ENCODE measurements at regions not wholly inside any gene's neighbourhood (a gene's known extent, or its start where the extent isn't known, plus 50 kb on each side); places are given as distances from the start of the nearest gene placed in this dataset.

DNA sequence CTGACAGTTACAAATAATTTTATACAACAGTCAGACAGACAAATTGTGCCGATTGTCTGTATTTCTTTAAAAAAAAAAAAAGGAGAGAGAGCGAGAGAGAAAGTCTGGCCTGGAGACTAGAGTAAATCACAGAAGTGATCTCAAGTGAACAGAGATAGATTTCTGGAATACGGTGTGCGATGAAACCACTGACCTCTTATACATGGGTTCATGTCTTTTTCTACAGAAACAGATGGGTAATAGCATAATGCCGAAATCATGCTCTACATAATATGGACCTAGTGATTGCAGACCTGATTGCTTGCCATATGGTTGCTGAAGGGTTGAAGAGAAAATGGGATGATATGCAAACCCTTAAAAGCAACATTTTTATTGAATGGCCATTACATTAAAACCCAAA lies 403.3 kb upstream of the FANCL start:
- TF ChIP-seq, protein P1, sequence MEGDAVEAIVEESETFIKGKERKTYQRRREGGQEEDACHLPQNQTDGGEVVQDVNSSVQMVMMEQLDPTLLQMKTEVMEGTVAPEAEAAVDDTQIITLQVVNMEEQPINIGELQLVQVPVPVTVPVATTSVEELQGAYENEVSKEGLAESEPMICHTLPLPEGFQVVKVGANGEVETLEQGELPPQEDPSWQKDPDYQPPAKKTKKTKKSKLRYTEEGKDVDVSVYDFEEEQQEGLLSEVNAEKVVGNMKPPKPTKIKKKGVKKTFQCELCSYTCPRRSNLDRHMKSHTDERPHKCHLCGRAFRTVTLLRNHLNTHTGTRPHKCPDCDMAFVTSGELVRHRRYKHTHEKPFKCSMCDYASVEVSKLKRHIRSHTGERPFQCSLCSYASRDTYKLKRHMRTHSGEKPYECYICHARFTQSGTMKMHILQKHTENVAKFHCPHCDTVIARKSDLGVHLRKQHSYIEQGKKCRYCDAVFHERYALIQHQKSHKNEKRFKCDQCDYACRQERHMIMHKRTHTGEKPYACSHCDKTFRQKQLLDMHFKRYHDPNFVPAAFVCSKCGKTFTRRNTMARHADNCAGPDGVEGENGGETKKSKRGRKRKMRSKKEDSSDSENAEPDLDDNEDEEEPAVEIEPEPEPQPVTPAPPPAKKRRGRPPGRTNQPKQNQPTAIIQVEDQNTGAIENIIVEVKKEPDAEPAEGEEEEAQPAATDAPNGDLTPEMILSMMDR (IDR thresholded peaks at IDR 0.05; ENCODE audit: low read depth, low read length), result no peak
- no peak for DNase-seq (ENCODE audit: extremely low read depth, low read depth)

DNA sequence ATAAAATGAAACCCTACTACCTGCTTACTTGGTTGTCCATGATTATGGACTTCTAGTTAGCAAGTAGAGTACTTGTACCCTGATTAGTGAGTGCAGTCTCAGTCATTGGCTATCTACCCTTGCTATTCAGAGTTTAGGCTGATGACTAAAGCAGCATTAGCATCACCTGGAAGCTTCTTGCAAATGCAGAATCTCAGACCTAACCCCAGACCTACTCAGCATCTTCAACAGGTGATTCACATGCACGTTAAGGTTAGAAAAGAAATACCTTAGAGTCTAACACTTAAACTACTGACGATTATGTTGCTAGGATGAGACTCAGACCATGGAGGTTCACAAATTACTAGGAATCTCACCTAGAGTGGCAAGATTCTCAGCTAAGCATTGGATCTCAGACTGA lies 399.9 kb upstream of the FANCL start:
- DNase-seq (ENCODE audit: extremely low read depth, low read depth), result no peak
- TF ChIP-seq, protein P1 (IDR thresholded peaks at IDR 0.05; ENCODE audit: low read depth, low read length), result no peak

DNA sequence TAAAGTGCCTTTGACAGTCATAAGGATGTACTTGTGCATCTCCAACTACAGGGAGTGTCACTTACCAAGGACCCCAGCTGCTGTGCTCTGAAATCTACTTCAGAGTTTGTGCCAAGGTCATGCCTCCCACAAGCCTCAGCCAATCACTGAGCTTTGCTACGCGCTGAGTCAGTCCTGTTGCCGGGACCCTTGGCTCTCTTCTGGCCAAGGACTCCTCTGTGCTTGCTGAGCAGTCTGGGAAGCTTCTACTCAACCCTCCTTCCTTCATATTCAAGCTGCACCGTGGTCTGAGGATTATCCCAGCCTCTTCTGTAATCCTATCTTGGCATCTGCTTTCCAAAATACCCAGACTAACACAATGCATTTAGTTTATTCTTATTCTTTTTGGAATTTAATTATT lies 398.9 kb upstream of the FANCL start:
- TF ChIP-seq, protein P1 (IDR thresholded peaks at IDR 0.05; ENCODE audit: low read depth, low read length), result no peak
- no peak for DNase-seq (ENCODE audit: extremely low read depth, low read depth)

DNA sequence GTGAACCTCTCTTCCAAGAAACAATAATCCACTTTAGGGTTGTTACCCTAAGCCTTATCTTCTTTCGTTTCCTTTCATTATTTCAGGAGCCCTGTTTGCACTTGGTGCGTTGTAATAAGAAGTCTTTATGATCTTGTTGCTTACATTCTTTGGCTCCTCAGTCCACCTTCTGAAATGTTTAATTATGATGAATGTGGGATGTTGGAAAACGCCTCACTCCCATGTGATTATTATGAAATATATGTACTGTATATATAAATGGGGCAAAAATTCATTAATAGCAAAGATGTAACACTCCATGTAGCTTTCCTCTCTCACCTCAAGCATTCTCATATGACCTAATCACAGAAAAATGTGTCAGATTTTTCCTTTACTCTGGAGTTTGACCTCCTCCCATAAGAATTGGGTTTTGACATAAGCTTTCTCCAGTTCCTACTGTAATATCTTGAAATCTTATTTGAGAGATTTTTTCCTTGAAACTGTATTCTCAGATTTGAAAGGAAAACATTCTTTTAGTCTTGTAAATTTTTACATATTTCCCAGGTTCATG lies 397.2 kb upstream of the FANCL start:
- no peak for DNase-seq (ENCODE audit: extremely low read depth, low read depth)
- TF ChIP-seq, protein P1 (IDR thresholded peaks at IDR 0.05; ENCODE audit: low read depth, low read length), result no peak

DNA sequence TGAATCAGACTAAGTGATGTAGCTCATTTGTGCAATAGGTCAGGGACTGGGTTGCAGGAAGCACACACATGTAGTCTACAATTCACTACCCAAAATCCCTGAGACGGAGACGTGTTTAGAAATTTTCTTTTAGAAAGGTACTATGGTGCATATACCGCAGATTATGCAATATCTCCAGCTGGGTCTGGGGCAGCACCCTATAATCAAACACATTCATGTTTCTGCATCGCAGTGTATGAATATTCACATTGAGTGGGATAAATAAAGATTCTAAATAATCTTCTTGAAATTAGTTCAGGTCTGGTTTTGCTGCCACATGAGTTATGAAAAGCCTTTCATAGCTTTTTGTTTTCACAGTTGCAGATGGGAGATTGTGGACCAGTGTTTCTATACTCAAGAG lies 395.7 kb upstream of the FANCL start:
- TF ChIP-seq, protein P1 (IDR thresholded peaks at IDR 0.05; ENCODE audit: low read depth, low read length), result no peak
- DNase-seq (ENCODE audit: extremely low read depth, low read depth), result no peak

DNA sequence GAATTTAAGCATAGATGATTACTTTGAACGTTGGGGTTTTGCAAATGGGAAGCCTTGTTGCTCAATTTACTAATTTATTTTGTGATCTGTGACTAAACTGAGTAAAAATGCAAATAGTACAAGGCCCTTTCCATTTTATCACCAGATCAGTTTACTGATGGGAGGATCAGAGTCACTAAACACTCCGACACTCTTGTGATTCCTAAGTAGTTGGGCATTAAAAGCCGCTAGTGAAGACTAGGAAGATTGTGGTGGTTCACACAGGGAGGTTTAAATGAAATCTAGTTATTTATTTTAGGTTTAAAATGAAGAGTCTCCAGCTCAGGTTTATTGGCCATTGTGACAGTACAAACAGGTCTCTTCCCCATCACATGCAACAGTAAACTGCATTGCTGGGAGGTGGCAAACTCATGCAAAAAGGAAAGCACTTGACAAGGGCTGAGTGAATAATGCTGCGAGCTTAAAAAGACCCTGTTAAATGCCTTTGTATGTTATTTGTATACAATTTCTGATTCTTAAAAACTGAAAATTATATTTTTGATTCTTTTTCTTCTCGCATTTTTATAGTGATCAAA lies 394.8 kb upstream of the FANCL start:
- DNase-seq (ENCODE audit: extremely low read depth, low read depth), result no peak
- TF ChIP-seq, protein P1 (IDR thresholded peaks at IDR 0.05; ENCODE audit: low read depth, low read length), result no peak

DNA sequence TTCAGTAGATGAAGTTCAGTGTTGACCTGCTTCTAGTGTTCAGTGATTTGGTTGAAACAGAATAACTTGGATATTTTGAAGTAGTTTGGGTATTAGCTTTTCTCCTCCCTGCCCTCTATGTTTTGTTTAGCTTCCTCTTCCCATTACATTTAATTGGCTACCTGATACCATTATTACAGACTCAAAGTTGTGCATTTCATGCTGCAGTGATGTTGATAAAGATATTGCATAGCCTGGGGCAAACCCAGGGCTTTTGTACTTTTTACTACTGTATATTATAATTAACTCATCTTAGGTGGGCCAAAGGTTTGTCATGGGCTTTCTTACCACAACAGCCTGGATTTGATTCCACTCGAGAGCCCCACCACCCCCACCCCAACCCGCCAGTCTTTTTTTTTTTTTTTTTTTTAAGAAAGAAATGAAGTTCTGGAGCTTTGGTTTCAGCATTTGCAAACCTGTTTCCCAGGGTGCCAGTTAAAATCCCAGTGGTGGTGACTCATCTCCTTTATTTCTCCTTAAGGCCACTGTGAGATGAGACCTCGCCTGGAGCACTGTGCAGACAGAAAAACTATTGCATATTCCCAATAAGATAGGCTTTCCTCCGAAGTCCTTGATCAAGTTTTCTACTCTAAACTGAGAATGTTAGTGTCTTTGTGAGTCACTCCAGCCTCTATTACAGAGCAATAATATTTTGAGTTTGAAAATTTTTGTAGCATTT lies 393.7 kb upstream of the FANCL start:
- TF ChIP-seq, protein P1 (IDR thresholded peaks at IDR 0.05; ENCODE audit: low read depth, low read length), result no peak
- DNase-seq (ENCODE audit: extremely low read depth, low read depth), result no peak
